GM18868 (cell line): ENCODE measurements at regions not wholly inside any gene's neighbourhood (a gene's known extent, or its start where the extent isn't known, plus 50 kb on each side); places are given as distances from the start of the nearest gene placed in this dataset.
"Not testable (repeated sequence)": the region's sequence is repeated elsewhere in the genome, so short reads cannot be mapped to it uniquely, and the experiment has no call there.

Source experiments
- ATAC-seq: cut with Tn5 transposase; IDR thresholded peaks from one replicate; pipeline ENCODE4 v1.9.1; 2021; ENCODE audit warnings: mild to moderate bottlenecking, moderate library complexity; ENCODE audit not compliant: unreplicated experiment

DNA sequence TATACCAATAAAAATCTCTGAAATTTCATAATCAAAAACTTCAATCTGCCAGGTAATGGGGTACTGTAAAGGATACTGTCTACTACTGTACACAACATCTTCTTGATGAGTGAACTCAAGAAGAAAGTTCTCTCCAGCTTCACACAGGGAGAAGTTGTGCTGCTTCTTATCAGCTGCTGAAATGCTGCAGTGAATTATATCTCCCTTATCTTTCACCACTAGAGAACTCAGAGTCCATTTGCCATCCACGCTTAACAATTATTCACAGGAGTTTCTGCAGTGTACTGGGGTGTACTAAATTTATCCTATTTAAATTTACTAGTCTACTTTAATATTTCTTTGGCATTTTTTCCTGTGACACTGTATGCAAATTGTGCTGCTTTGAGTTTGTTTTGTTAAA lies 384.8 kb downstream of the TFAP2B start:
- ATAC-seq = no peak

DNA sequence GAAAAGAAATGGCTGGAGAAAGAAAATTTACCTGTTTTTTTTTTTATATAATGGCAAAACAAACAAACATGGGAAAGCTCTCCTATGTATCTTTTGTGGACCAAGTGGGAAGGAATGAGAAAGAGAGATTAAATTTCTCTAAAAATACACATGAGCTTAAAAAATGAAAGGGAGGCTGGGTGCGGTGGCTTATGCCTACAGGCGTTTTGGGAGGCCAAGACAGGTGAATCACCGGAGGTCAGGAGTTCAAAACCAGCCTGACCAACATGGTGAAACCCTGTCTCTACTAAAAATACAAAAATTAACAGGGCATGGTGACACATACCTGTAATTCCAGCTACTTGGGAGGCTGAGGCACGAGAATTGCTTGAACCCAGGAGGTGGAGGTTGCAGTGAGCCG lies 388.0 kb downstream of the TFAP2B start:
- ATAC-seq = not testable (repeated sequence)

DNA sequence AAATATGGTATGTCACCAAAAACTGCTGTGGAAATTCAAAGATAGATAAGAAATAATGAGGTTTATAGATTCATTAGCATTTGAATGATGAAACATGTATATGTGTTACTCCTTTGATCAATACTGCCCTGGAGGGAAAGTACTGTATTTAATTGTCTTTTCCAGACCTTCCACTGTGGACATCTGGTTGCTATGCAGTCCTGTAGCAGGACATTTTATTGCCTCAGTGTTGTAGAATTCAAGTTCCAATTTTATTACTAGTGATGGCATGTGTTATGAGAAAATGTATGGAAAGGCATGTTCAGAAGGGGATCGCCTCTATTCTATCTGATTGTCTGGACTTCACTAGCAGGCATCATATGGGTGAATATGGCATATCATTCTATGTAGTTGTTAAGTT lies 391.0 kb downstream of the TFAP2B start:
- no peak for ATAC-seq

DNA sequence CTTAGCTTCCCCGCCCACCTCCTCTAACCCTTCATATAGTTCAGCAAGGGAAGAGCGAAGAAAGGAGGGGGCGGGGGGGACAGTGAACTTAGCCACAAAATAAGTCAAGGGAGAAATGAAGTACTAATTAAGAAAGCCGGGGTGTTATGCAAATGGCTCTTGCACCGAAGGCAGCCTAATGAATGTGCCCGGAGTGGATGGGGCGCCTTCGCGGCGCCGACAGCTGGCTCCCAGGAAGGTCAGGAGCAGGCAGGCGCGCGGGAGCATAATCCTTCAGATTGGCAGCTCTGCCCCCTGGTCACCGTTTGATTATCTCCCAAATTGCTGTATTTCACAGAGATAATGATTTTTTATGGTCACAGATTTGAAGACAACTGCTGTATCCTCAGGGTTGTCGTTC lies 395.1 kb downstream of the TFAP2B start:
- ATAC-seq = no peak

DNA sequence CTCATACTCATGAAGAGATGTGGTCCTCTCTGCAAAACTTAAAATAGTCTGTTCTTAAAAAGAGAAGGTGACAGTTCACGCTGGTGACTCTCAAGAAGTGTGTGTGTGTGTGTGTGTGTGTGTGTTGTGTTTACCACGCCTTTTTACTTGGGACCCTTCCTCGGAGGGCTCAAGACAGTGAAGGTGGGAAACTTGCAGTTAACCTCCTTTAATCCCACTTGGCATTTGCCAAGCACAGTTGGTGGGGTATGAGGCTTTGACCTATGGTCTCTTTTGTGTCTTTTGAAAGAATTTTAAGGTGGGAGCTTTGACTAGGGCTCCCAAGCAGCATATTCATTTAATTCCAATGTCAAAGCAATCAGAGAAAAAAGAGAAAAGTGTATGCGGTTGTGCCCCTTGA lies 395.8 kb downstream of the TFAP2B start:
- no peak for ATAC-seq

DNA sequence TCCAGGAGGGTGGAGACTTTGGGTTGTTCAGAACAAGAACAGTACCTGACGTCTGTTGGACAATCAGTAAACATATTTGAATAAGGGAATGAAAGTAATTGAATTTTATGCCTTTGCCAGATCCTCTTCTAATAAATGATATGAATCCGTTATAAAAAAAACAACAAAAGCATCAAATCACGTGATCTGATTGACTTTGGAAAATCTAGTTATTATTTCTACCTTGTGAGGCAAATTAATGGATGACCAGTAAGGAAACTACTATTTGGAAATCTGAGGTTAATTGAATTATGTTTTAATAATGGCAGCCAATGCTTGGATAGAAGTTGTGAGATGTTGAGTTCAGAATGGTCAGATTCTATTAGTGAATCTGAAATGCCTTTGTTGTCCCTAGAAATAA lies 399.5 kb downstream of the TFAP2B start:
- ATAC-seq = no peak

DNA sequence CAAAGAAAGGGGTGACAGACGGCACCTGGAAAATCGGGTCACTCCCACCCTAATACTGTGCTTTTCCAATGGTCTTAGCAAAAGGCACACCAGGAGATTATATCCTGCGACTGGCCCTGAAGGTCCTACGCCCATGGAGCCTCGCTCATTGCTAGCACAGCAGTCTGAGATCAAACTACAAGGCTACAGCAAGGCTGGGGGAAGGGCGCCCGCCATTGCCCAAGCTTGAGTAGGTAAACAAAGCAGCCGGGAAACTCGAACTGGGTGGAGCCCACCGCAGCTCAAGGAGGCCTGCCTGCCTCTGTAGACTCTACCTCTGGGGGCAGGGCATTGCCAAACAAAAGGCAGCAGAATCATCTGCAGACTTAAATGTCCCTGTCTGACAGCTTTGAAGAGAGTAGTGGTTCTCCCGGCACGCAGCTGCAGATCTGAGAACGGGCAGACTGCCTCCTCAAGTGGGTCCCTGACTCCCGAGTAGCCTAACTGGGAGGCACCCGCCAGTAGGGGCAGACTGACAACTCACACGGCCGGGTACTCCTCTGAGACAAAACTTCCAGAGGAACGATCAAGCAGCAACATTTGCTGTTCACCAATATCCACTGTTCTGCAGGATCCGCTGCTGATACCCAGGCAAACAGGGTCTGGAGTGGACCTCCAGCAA lies 406.0 kb downstream of the TFAP2B start:
- ATAC-seq = not testable (repeated sequence)

- no peak for ATAC-seq
Observed at GRCh38 chr6:51241376-51241775, 422.7 kb downstream of the TFAP2B start.

DNA sequence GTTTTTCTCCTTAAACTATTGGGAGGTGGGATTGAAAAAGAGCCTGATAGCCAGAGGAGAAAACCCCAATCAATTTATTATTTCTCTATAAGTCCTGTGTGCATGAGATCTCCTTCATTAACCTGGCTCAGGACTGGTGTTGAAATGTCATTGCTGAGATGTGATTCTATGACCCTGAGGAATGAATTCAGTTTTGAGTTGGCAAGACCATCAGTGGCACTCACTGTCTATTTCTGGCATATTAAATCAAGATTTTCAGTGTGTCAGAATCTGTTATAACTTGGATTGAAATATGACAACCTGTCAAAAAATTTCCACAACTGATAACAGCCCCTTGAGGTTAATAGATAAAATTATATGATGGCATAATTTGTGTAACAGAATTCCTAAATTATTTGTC lies 431.1 kb downstream of the TFAP2B start:
- ATAC-seq = no peak

DNA sequence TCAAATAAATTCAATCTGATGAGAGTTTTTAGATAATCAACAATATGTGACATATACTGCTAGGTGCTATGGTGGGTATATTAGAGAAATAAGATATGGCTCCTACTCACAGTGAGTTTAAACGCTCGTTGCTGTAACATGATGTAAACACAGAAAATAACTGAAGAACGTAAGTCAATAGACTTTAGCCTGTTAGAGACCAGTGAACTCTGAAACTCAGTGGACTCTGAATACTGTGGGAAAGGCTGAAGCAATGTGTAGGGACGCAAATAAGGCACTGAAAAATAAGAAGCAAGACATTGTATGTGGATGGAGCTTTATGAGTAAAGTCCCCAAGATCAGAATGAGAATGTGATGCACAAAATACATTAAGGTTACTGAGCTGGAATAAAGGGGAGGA lies 431.6 kb downstream of the TFAP2B start:
- no peak for ATAC-seq

DNA sequence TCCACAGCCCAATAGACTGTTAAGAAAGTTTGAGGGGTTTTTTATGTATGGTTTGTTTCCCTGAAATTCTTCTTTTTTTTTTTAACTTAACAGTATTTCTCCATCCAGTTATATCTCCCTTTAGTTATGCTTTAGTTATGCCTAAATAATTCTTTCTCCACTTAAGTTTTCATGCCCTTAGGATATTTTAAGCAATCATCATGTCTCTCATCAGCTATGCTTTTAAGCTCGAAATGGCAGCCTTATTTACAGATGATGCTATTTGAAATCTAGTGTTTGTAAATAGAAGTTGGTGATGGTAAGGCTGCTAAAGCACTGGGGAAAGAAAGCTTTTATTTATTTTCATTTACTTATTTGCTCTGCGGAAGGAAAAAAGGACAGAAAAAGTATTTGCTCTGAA lies 439.3 kb downstream of the TFAP2B start:
- ATAC-seq = no peak

- ATAC-seq = no peak
Observed at GRCh38 chr6:51260003-51260402, 441.3 kb downstream of the TFAP2B start.

GRCh38 chr6:51261691-51262090 lies 443.0 kb downstream of the TFAP2B start:
- ATAC-seq = no peak

- no peak for ATAC-seq
Observed at GRCh38 chr6:51265426-51265825, 446.8 kb downstream of the TFAP2B start.

DNA sequence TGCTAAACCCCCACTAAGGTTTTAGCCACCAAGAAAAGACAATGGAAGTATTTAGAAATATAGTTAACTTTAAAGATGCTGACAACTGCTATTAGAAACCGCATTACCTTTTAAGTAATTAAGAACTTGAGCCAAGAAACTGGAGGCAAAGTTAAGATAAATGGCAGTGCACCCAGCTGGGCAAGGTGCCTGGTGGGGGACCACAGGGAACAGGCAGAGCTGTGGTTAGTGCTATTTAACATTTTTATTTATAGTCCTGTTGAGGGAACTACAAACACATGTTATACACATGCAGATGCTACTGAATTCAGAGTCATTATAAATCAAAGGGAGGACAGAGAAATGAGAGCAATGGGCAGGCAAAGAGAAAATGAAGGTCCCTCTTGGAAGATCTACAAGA lies 447.9 kb downstream of the TFAP2B start:
- no peak for ATAC-seq

GRCh38 chr6:51268666-51269065 lies 450.0 kb downstream of the TFAP2B start:
- ATAC-seq = no peak

- no peak for ATAC-seq
Observed at GRCh38 chr6:51269876-51270275, 451.2 kb downstream of the TFAP2B start.

DNA sequence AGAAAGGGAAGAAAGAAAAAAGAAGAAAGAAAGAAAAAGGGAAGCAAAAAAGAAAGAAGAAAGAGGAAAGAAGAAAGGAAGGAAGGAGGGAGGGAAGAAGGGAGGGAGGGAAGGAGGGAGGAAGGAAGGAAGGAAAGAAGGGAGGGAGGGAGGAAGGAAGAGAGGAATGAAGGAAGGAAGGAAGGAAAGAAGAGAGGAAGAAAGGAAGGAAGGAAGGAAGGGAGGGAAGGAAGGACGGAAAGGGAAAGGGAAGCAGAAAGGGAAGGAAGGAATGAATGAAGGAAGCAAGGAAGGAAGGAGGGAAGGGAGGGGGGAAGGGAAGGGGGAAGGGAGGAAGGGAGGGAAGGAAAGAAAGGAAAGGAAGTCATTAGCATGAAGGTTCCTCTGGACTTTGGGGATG lies 452.9 kb downstream of the TFAP2B start:
- ATAC-seq = no peak

- ATAC-seq = no peak
Observed at GRCh38 chr6:51273228-51273961, 454.7 kb downstream of the TFAP2B start.

DNA sequence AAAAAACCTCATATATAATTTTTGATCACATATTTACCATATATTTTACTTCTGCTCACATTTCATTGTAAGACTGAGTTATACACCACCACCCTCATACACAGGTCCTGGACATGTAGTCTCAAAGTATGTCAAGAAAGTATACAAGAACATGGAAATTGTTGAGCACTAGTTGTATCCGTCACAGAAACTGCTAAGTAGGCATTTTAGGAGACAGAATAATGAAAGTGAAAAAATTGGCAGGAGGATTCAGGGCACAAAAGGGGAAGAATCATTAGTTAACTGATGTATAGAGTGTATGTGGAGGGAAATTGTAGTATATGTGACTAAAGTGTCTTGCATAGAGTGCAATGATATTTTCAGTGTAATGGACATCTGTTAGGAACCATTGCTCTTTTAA lies 458.8 kb downstream of the TFAP2B start:
- ATAC-seq = no peak

GRCh38 chr6:51282026-51282425 lies 463.4 kb downstream of the TFAP2B start:
- no peak for ATAC-seq

- ATAC-seq = no peak
Observed at GRCh38 chr6:51283723-51284355, 465.2 kb downstream of the TFAP2B start.
